SU-DHL-6 (cell line): ENCODE measurements at regions not wholly inside any gene's neighbourhood (a gene's known extent, or its start where the extent isn't known, plus 50 kb on each side); places are given as distances from the start of the nearest gene placed in this dataset.

ENCODE experiments used
- H2AFZ ChIP-seq: fragments of 200-600 bp; sonication (generic); 2 replicates; pipeline ENCODE4 v1.6.1; 2014; ENCODE audit warnings: low read depth, mild to moderate bottlenecking, moderate library complexity, mixed read lengths, antibody characterized with exemption, low read length; ENCODE audit not compliant: severe bottlenecking
- H3F3A ChIP-seq: fragments of 200-600 bp; shearing (Covaris generic); 2 replicates; pipeline ENCODE4 v1.6.0; 2016; ENCODE audit warnings: antibody characterized with exemption, mild to moderate bottlenecking; ENCODE audit not compliant: insufficient read depth
- H3K27ac ChIP-seq: fragments of 200-600 bp; sonication (generic); 2 replicates; pipeline ENCODE4 v1.5.1; 2016; ENCODE audit warnings: low read depth, mild to moderate bottlenecking, low read length, moderate library complexity, mixed read lengths
- H3K27me3 ChIP-seq: fragments of 200-600 bp; sonication (generic), shearing (Covaris generic); 2 replicates; pipeline ENCODE4 v1.6.0; 2014; ENCODE audit warnings: mild to moderate bottlenecking, low read length
- H3K36me3 ChIP-seq: fragments of 200-600 bp; sonication (generic); 2 replicates; pipeline ENCODE4 v1.6.1; 2014; ENCODE audit warnings: mild to moderate bottlenecking, low read length, mixed read lengths
- H3K4me2 ChIP-seq: fragments of 300-600, 200-600 bp; shearing (Covaris generic), sonication (generic); 2 replicates; pipeline ENCODE4 v1.6.0; 2014; ENCODE audit warnings: low read length, low read depth, mild to moderate bottlenecking; ENCODE audit not compliant: poor library complexity, severe bottlenecking
- H3K4me3 ChIP-seq: fragments of 200-600 bp; sonication (generic); 2 replicates; pipeline ENCODE4 v1.5.1; 2014; ENCODE audit warnings: antibody characterized with exemption, low read length, mild to moderate bottlenecking, mixed read lengths; ENCODE audit not compliant: insufficient read depth, poor library complexity, severe bottlenecking
- H3K79me2 ChIP-seq: fragments of 200-600 bp; sonication (generic); 2 replicates; pipeline ENCODE4 v1.6.1; 2014; ENCODE audit warnings: mild to moderate bottlenecking, low read length, moderate library complexity; ENCODE audit not compliant: insufficient read depth
- H3K9ac ChIP-seq: fragments of 200-600 bp; sonication (generic); 2 replicates; pipeline ENCODE4 v1.7.0; 2014; ENCODE audit warnings: mild to moderate bottlenecking, low read length
- H3K9me2 ChIP-seq: fragments of 200-600 bp; sonication (generic); replicated peaks from 2 replicates; pipeline ENCODE4 v1.6.1; 2014; ENCODE audit warnings: low read length; ENCODE audit not compliant: insufficient read depth
- H3K9me3 ChIP-seq: fragments of 200-600 bp; sonication (generic); 2 replicates; pipeline ENCODE4 v1.6.1; 2014; ENCODE audit warnings: low read length, mixed read lengths; ENCODE audit not compliant: insufficient read depth
- H4K20me1 ChIP-seq: fragments of 200-600 bp; sonication (generic); 2 replicates; pipeline ENCODE4 v1.6.1; 2014; ENCODE audit warnings: low read depth, mild to moderate bottlenecking, antibody characterized with exemption, low read length, moderate library complexity, mixed read lengths
- CTCF ChIP-seq: fragments of 200-600 bp; sonication (generic); IDR thresholded peaks from one replicate; pipeline ENCODE4 v1.5.1; 2017; ENCODE audit warnings: antibody characterized with exemption, mild to moderate bottlenecking, low read length, moderate library complexity; ENCODE audit not compliant: insufficient read depth, poor library complexity, severe bottlenecking
- EZH2phosphoT487 ChIP-seq: fragments of 200-600 bp; sonication (generic), shearing (Covaris generic); conservative IDR thresholded peaks from 2 replicates; pipeline ENCODE4 v1.6.1; 2018; ENCODE audit warnings: mild to moderate bottlenecking, antibody characterized with exemption, low read length, moderate library complexity, mixed read lengths

GRCh38 chr6:119676961-119677360 lies 327.4 kb upstream of the MAN1A1 start:
- H2AFZ ChIP-seq = no peak overlapping the region
- no peaks in the 10 kb centered on the region for H4K20me1 ChIP-seq
- H3K36me3 ChIP-seq = no peaks in the 10 kb centered on the region
- no peak overlapping the region for H3K4me3 ChIP-seq
- H3K9me2 ChIP-seq = no peaks in the 10 kb centered on the region
- no peak overlapping the region for H3K4me2 ChIP-seq
- H3F3A ChIP-seq = no peaks in the 10 kb centered on the region
- H3K27me3 ChIP-seq = no peaks in the 10 kb centered on the region
- H3K9me3 ChIP-seq = no peaks in the 10 kb centered on the region
- no peak for TF ChIP-seq EZH2phosphoT487
- no peak for TF ChIP-seq CTCF
- no peak overlapping the region for H3K27ac ChIP-seq
- no peaks in the 10 kb centered on the region for H3K79me2 ChIP-seq
- no peak overlapping the region for H3K9ac ChIP-seq

GRCh38 chr6:119676230-119676629 lies 326.7 kb upstream of the MAN1A1 start:
- Histone ChIP-seq H3F3A (no peaks in the 10 kb centered on the region), H3K9me2 (no peaks in the 10 kb centered on the region), H3K9ac (no peak overlapping the region), H3K79me2 (no peaks in the 10 kb centered on the region), H3K27me3 (no peaks in the 10 kb centered on the region), H3K4me2 (no peak overlapping the region), H3K4me3 (no peak overlapping the region), H3K36me3 (no peaks in the 10 kb centered on the region), H3K27ac (no peak overlapping the region), H4K20me1 (no peaks in the 10 kb centered on the region), H3K9me3 (no peaks in the 10 kb centered on the region), H2AFZ (no peak overlapping the region)
- TF ChIP-seq EZH2phosphoT487 = no peak
- TF ChIP-seq CTCF = no peak

GRCh38 chr6:119673741-119674140 lies 324.2 kb upstream of the MAN1A1 start:
- Histone ChIP-seq H3F3A (no peaks in the 10 kb centered on the region), H2AFZ (no peak overlapping the region), H4K20me1 (no peaks in the 10 kb centered on the region), H3K9me2 (no peaks in the 10 kb centered on the region), H3K9me3 (no peaks in the 10 kb centered on the region), H3K4me2 (no peak overlapping the region), H3K79me2 (no peaks in the 10 kb centered on the region), H3K27ac (no peak overlapping the region), H3K4me3 (no peak overlapping the region), H3K36me3 (no peaks in the 10 kb centered on the region), H3K9ac (no peak overlapping the region), H3K27me3 (no peaks in the 10 kb centered on the region)
- no peak for TF ChIP-seq EZH2phosphoT487
- no peak for TF ChIP-seq CTCF
